K562 (cell line): ENCODE measurements at regions not wholly inside any gene's neighbourhood (a gene's known extent, or its start where the extent isn't known, plus 50 kb on each side); places are given as distances from the start of the nearest gene placed in this dataset.

Experiments used
- ATAC-seq: fragments of 200-7000 bp; cut with Tn5 transposase; 3 replicates; pipeline ENCODE4 v1.9.1; 2020; ENCODE audit warnings: moderate library complexity
- BruUV-seq: library from RNA; stranded (reverse); fragments of 400-500 nt; replicated peaks from 2 replicates; lab custom pipeline; 2021; lab: Mats Ljungman, UMichigan
- CTCF ChIA-PET: fragments of 300-600 bp; formaldehyde crosslinking; extraction: SDS; loops from one replicate; lab custom pipeline; 2021; ENCODE audit warnings: low intra/inter-chr PET ratio; lab: Yijun Ruan, JAX
- POLR2A ChIA-PET: fragments of 300-600, 350-650 bp; sonication (Branson Sonifier 250); formaldehyde crosslinking; extraction: SDS; loops from one replicate; lab custom pipeline; 2021; ENCODE audit warnings: antibody characterized with exemption, inconsistent platforms; lab: Yijun Ruan, JAX
- DNase-seq, 4 experiments: peaks; one replicate each; pipeline versions ENCODE4 v3.0.0 to v3.0.0-alpha.2; 2011 to 2018; ENCODE audit warnings: low spot score in 3 of 4, mixed read lengths in 3 of 4; ENCODE audit errors: extremely low read depth in 1 of 4
- FAIRE-seq: peaks from 2 replicates; lab custom pipeline; 2011; peaks lifted over from hg19 to GRCh38; lab: Jason Lieb, UNC
- H2AFZ ChIP-seq: 2 replicates; pipeline ENCODE4 v1.6.0; 2011; ENCODE audit warnings: low read depth, low read length, control low read depth, inconsistent platforms
- H3K27ac ChIP-seq: fragments of 200-600 bp; 3 replicates; pipeline ENCODE4 v1.8.0; 2011; ENCODE audit warnings: low read depth, mild to moderate bottlenecking, control low read depth, inconsistent platforms, low read length, moderate library complexity, mixed read lengths; ENCODE audit errors: extremely low read depth
- H3K27me3 ChIP-seq, 2 experiments: fragments of 300-600 bp in 1 of 2; 2 replicates in 1 of 2; 3 replicates in 1 of 2; pipeline versions ENCODE4 v1.6.0 to v1.8.0; 2011; ENCODE audit warnings: inconsistent platforms in 2 of 2, low read length in 2 of 2, mild to moderate bottlenecking in 1 of 2, mixed read lengths in 1 of 2, moderate library complexity in 1 of 2; ENCODE audit not compliant: control insufficient read depth in 2 of 2, insufficient read depth in 2 of 2
- H3K36me3 ChIP-seq: fragments of 300-600 bp; 3 replicates; pipeline ENCODE4 v1.8.0; 2011; ENCODE audit warnings: mild to moderate bottlenecking, low read length, inconsistent platforms; ENCODE audit not compliant: control insufficient read depth, insufficient read depth
- H3K4me1 ChIP-seq, 2 experiments: fragments of 200-600 bp in 1 of 2; replicated peaks in 1 of 2; 2 replicates in 1 of 2; 3 replicates in 1 of 2; pipeline versions ENCODE4 v1.5.1 to v1.8.0; 2011; ENCODE audit warnings: inconsistent platforms in 2 of 2, low read length in 2 of 2, mild to moderate bottlenecking in 1 of 2, mixed read lengths in 1 of 2, moderate library complexity in 1 of 2; ENCODE audit not compliant: control insufficient read depth in 2 of 2, insufficient read depth in 2 of 2
- H3K4me2 ChIP-seq: 2 replicates; pipeline ENCODE4 v1.6.1; 2011; ENCODE audit warnings: low read length, control low read depth, inconsistent platforms, mixed read lengths; ENCODE audit not compliant: insufficient read depth
- H3K4me3 ChIP-seq: fragments of 200-600 bp; sonication (generic), shearing (Covaris generic); 2 replicates; pipeline ENCODE4 v1.5.1; 2016; ENCODE audit warnings: control low read depth, inconsistent platforms
- H3K79me2 ChIP-seq: fragments of 200-600 bp; 3 replicates; pipeline ENCODE4 v1.8.0; 2011; ENCODE audit warnings: low read length, inconsistent platforms; ENCODE audit not compliant: control insufficient read depth, insufficient read depth
- H3K9ac ChIP-seq, 2 experiments: 2 replicates each; pipeline versions ENCODE4 v1.6.0 to v1.6.1; 2011; ENCODE audit warnings: low read depth in 2 of 2, low read length in 2 of 2, control low read depth in 1 of 2, inconsistent platforms in 1 of 2, mild to moderate bottlenecking in 1 of 2, mixed read lengths in 1 of 2; ENCODE audit not compliant: insufficient read depth in 1 of 2
- H3K9me1 ChIP-seq: one replicate; pipeline ENCODE4 v1.6.0; 2011; ENCODE audit warnings: inconsistent platforms, mild to moderate bottlenecking, low read length, moderate library complexity; ENCODE audit not compliant: control insufficient read depth, insufficient read depth
- H3K9me3 ChIP-seq: replicated peaks from 2 replicates; pipeline ENCODE4 v1.5.1; 2011; ENCODE audit warnings: low read depth, low read length, inconsistent platforms; ENCODE audit not compliant: control insufficient read depth, insufficient read depth
- H4K20me1 ChIP-seq: replicated peaks from 2 replicates; pipeline ENCODE4 v1.6.1; 2011; ENCODE audit warnings: low read length, inconsistent platforms, mixed read lengths; ENCODE audit not compliant: control insufficient read depth, insufficient read depth
- BDP1 ChIP-seq: IDR thresholded peaks from 3 replicates; pipeline ENCODE4 v1.6.1; 2011; ENCODE audit not compliant: insufficient read length, insufficient read depth
- JUND ChIP-seq, 2 experiments: IDR thresholded peaks; 2 replicates in 1 of 2; 3 replicates in 1 of 2; pipeline ENCODE4 v1.6.1; 2011; ENCODE audit warnings: borderline replicate concordance in 2 of 2, low read depth in 2 of 2, low read length in 2 of 2, improper control_type of control experiment in 1 of 2, missing biosample characterization in 1 of 2, missing genetic modification characterization in 1 of 2, missing genetic modification reagents in 1 of 2
- MEIS2 ChIP-seq: fragments of 450-650 bp; IDR thresholded peaks from 2 replicates; pipeline ENCODE4 v1.6.1; 2014; ENCODE audit warnings: mild to moderate bottlenecking; ENCODE audit not compliant: partially characterized antibody
- SMARCC2 ChIP-seq: fragments of 450-650 bp; IDR thresholded peaks from 2 replicates; pipeline ENCODE4 v1.6.1; 2017; ENCODE audit warnings: antibody characterized with exemption, moderate library complexity, mild to moderate bottlenecking, low read depth
- SOX6 ChIP-seq: fragments of 450-650 bp; IDR thresholded peaks from 2 replicates; pipeline ENCODE4 v1.6.1; 2014; ENCODE audit warnings: mild to moderate bottlenecking
- ZNF766 ChIP-seq: fragments of 200-800 bp; sonication (Bioruptor generic); conservative IDR thresholded peaks from 2 replicates; pipeline ENCODE4 v1.6.1; 2016; ENCODE audit warnings: missing genetic modification characterization, missing compliant biosample characterization
- WGBS: fragments of 100-300 bp; shearing (Covaris generic); methylation state at CpG from one replicate; pipeline ENCODE4 v1.1.6; 2016; ENCODE audit warnings: low coverage, mixed read lengths; ENCODE audit not compliant: insufficient coverage; ENCODE audit errors: missing lambda C conversion rate; 5-methylcytosine and 5-hydroxymethylcytosine counted together
- in situ Hi-C: fragments of 300-500 bp; cut with MboI; formaldehyde crosslinking; loops from 4 replicates; pipeline ENCODE4 v1.15.0; 2018; ENCODE audit warnings: inconsistent platforms, mixed read lengths
- intact Hi-C: fragments of 100-400 bp; cut with micrococcal nuclease; formaldehyde crosslinking; loops from 2 replicates; pipeline ENCODE4 v1.14.2; 2022
- TF ChIP-seq, protein P1 (sequence below): fragments of 450-650 bp; IDR thresholded peaks from 2 replicates; pipeline ENCODE4 v1.6.1; 2016
- TF ChIP-seq, protein P2 (sequence below): fragments of 250-450 bp; sonication (Bioruptor Pico); IDR thresholded peaks from 2 replicates; pipeline ENCODE4 v1.5.0; 2020; ENCODE audit warnings: mild to moderate bottlenecking, borderline replicate concordance

DNA sequence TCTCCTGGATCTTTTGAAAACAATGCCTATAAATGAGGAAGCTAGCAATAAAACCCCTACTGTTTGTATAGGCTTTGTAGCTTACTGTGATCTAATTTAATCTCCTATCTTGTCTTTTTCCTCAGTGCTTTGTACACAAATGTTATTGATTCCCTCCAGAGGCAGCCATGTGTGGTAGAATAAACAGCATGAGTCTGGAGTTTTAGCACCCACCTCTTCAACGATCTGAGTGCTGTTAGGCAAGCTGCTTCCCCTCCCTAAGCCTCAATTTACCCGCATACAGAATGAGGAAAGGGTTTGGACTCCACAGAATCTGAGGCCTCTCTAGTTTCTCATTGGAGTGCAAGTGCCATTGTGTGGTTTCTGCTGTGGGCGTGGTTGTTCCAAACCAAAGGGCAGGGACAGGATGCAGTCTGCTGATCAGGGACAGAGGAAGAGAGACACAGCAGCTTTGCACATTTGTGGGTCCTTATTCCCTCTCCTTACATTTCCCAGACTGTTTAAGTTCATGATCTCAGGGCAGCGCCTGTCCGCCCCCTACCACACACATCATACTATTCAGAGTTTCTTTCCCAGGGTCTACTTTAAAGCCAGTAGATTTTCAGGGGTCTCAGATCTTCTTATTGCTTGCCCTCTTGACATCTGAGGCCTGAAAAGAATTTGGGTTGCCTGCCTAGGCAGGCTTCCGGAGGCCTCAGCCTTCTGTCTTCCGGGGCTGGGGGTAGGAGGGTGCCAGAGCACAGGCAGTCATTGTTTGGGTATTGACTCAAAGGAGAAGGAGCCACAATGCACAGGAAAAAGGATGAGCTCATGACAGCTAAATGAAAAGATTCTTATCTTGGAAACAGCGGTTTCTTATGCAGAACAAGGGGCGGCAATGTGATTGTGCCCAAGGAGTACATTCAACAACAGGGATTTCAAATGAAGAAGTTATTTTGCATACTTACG, 114.9 kb upstream of the TEX13D start:
- no TSS peak for BruUV-seq
- WGBS = 20% methylated on average over 9 of the region's 10 CpGs
- intact Hi-C loops = no loop called here
- Histone ChIP-seq H3K27me3 (no peaks in the 10 kb centered on the region; a peak in 1 of 5 replicates), H3K27ac (no peak overlapping the region), H3K4me1 (peaks cover 4 to 6% of the 10 kb centered on the region in 2 experiments; a peak in 3 of 5 replicates), H3K79me2 (no peaks in the 10 kb centered on the region), H3K9ac (peak overlapping the region in 1 of 2 experiments; percentile 45; a peak in 1 of 4 replicates), H3K36me3 (no peaks in the 10 kb centered on the region), H3K4me3 (no peak overlapping the region), H2AFZ (peak overlapping the region; percentile 69), H4K20me1 (no peaks in the 10 kb centered on the region), H3K9me1 (no peaks in the 10 kb centered on the region), H3K4me2 (no peak overlapping the region), H3K9me3 (no peaks in the 10 kb centered on the region)
- TF ChIP-seq, protein P1, sequence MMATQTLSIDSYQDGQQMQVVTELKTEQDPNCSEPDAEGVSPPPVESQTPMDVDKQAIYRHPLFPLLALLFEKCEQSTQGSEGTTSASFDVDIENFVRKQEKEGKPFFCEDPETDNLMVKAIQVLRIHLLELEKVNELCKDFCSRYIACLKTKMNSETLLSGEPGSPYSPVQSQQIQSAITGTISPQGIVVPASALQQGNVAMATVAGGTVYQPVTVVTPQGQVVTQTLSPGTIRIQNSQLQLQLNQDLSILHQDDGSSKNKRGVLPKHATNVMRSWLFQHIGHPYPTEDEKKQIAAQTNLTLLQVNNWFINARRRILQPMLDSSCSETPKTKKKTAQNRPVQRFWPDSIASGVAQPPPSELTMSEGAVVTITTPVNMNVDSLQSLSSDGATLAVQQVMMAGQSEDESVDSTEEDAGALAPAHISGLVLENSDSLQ = peak; percentile 20; the same call in 1 of the 2 replicates
- TF ChIP-seq SOX6 (peak; percentile 41; the same call in 1 of the 2 replicates), MEIS2 (peak; percentile 23), JUND (IDR thresholded peaks at IDR 0.05; ENCODE audit: borderline replicate concordance, low read depth, low read length) (no peak), JUND (tag; IDR thresholded peaks at IDR 0.05; ENCODE audit: borderline replicate concordance, low read depth, low read length) (peak; percentile 21; the same call in 1 of the 3 replicates), ZNF766 (CRISPR knock-in tag) (peak; percentile 92), SMARCC2 (no peak), BDP1 (no peak)
- TF ChIP-seq, protein P2, sequence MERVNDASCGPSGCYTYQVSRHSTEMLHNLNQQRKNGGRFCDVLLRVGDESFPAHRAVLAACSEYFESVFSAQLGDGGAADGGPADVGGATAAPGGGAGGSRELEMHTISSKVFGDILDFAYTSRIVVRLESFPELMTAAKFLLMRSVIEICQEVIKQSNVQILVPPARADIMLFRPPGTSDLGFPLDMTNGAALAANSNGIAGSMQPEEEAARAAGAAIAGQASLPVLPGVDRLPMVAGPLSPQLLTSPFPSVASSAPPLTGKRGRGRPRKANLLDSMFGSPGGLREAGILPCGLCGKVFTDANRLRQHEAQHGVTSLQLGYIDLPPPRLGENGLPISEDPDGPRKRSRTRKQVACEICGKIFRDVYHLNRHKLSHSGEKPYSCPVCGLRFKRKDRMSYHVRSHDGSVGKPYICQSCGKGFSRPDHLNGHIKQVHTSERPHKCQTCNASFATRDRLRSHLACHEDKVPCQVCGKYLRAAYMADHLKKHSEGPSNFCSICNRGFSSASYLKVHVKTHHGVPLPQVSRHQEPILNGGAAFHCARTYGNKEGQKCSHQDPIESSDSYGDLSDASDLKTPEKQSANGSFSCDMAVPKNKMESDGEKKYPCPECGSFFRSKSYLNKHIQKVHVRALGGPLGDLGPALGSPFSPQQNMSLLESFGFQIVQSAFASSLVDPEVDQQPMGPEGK (CRISPR knock-in tag) = no peak
- POLR2A ChIA-PET = interaction anchor here (0.6 to 0.9 kb wide), 2 partner anchors 16 to 151 kb away, joined by 3 to 4 read pairs; no protein-coding TSS in a partner anchor
- in situ Hi-C loops = no loop called here
- DNase-seq = peak in 1 of 4 experiments; percentile 14
- CTCF ChIA-PET = no interaction called here
- ATAC-seq = peak; percentile 75
- FAIRE-seq = no peak
